GM12878 (cell line): ENCODE measurements at regions not wholly inside any gene's neighbourhood (a gene's known extent, or its start where the extent isn't known, plus 50 kb on each side); places are given as distances from the start of the nearest gene placed in this dataset.

Experiments
- ATAC-seq: fragments of 200-7000 bp; cut with Tn5 transposase; 3 replicates; pipeline ENCODE4 v1.9.1; 2020; ENCODE audit warnings: mild to moderate bottlenecking, moderate library complexity
- BruUV-seq: library from RNA; stranded (reverse); fragments of 400-500 nt; replicated peaks from 2 replicates; lab custom pipeline; 2021; lab: Mats Ljungman, UMichigan
- CTCF ChIA-PET: fragments of 300-600 bp; sonication (Branson Sonifier 250); formaldehyde crosslinking; extraction: SDS; loops from one replicate; lab custom pipeline; 2021; ENCODE audit warnings: inconsistent platforms; lab: Yijun Ruan, JAX
- POLR2A ChIA-PET: fragments of 350-600 bp; formaldehyde crosslinking; extraction: SDS; loops from one replicate; lab custom pipeline; 2021; ENCODE audit warnings: inconsistent platforms; lab: Charles Lee
- RAD21 ChIA-PET: fragments of 300-600 bp; sonication (Branson Sonifier 250); formaldehyde crosslinking; loops from one replicate; lab custom pipeline; 2023; ENCODE audit warnings: antibody characterized with exemption; ENCODE audit not compliant: unreplicated experiment; lab: Charles Lee
- SMC1A ChIA-PET: fragments of 300-600 bp; sonication (Branson Sonifier 250); formaldehyde crosslinking; loops from one replicate; lab custom pipeline; 2023; ENCODE audit not compliant: unreplicated experiment, uncharacterized antibody; lab: Charles Lee
- DNase-seq: peaks from one replicate; pipeline ENCODE4 v3.0.0-alpha.2; 2011; ENCODE audit warnings: low read depth, low spot score
- FAIRE-seq: peaks from 3 replicates; lab custom pipeline; 2011; peaks lifted over from hg19 to GRCh38; lab: Jason Lieb, UNC
- H2AFZ ChIP-seq: 2 replicates; pipeline ENCODE4 v1.6.0; 2011; ENCODE audit warnings: low read depth, low read length, control low read depth; ENCODE audit not compliant: control insufficient read depth
- H3K27ac ChIP-seq: 2 replicates; pipeline ENCODE4 v1.5.1; 2011; ENCODE audit warnings: control low read depth; ENCODE audit not compliant: control insufficient read depth, insufficient read depth
- H3K27me3 ChIP-seq, 2 experiments: replicated peaks in 1 of 2; 2 replicates each; pipeline versions ENCODE4 v1.6.0 to v1.6.1; 2011; ENCODE audit warnings: low read length in 1 of 2; ENCODE audit not compliant: control insufficient read depth in 2 of 2, insufficient read depth in 2 of 2
- H3K36me3 ChIP-seq, 2 experiments: 2 replicates each; pipeline ENCODE4 v1.5.1; 2011; ENCODE audit warnings: low read length in 1 of 2; ENCODE audit not compliant: control insufficient read depth in 2 of 2, insufficient read depth in 2 of 2
- H3K4me1 ChIP-seq: 2 replicates; pipeline ENCODE4 v1.6.1; 2011; ENCODE audit warnings: mild to moderate bottlenecking, low read length, moderate library complexity, mixed read lengths; ENCODE audit not compliant: control insufficient read depth, insufficient read depth
- H3K4me2 ChIP-seq: 2 replicates; pipeline ENCODE4 v1.6.0; 2011; ENCODE audit warnings: control low read depth; ENCODE audit not compliant: control insufficient read depth, insufficient read depth
- H3K4me3 ChIP-seq: fragments of 200-600 bp; sonication (generic); 2 replicates; pipeline ENCODE4 v1.5.1; 2016
- H3K79me2 ChIP-seq: 2 replicates; pipeline ENCODE4 v1.6.0; 2011; ENCODE audit warnings: low read length; ENCODE audit not compliant: control insufficient read depth, insufficient read depth
- H3K9ac ChIP-seq: 2 replicates; pipeline ENCODE4 v1.8.0; 2011; ENCODE audit warnings: low read length, control low read depth, mixed read lengths; ENCODE audit not compliant: control insufficient read depth, insufficient read depth
- H3K9me3 ChIP-seq: replicated peaks from 3 replicates; pipeline ENCODE4 v1.5.1; 2011; ENCODE audit warnings: mild to moderate bottlenecking, low read length; ENCODE audit not compliant: control insufficient read depth, insufficient read depth
- H4K20me1 ChIP-seq: 2 replicates; pipeline ENCODE4 v1.6.0; 2011; ENCODE audit not compliant: control insufficient read depth, insufficient read depth
- EGR1 ChIP-seq, 2 experiments: IDR thresholded peaks; 1 replicate in 1 of 2; 2 replicates in 1 of 2; pipeline ENCODE4 v1.6.1; 2011 to 2012; ENCODE audit warnings: low read depth in 2 of 2, low read length in 2 of 2, borderline replicate concordance in 1 of 2, mild to moderate bottlenecking in 1 of 2, moderate library complexity in 1 of 2
- EP300 ChIP-seq, 2 experiments: fragments of 150-350 bp in 1 of 2; IDR thresholded peaks; 2 replicates each; pipeline ENCODE4 v1.6.1; 2011 to 2012; ENCODE audit warnings: low read depth in 2 of 2, low read length in 2 of 2, borderline replicate concordance in 1 of 2, improper control_type of control experiment in 1 of 2, inconsistent platforms in 1 of 2; ENCODE audit not compliant: control insufficient read depth in 1 of 2
- MEF2B ChIP-seq: fragments of 450-650 bp; IDR thresholded peaks from 2 replicates; pipeline ENCODE4 v1.6.1; 2018; ENCODE audit warnings: mild to moderate bottlenecking, moderate library complexity; ENCODE audit not compliant: partially characterized antibody, poor library complexity, severe bottlenecking
- MTA3 ChIP-seq: IDR thresholded peaks from 2 replicates; pipeline ENCODE4 v1.6.1; 2012; ENCODE audit warnings: low read length, inconsistent platforms, borderline replicate concordance
- POU2F2 ChIP-seq: IDR thresholded peaks from 3 replicates; pipeline ENCODE4 v1.6.1; 2011; ENCODE audit warnings: low read depth, mild to moderate bottlenecking, low read length, borderline replicate concordance
- REST ChIP-seq: IDR thresholded peaks from 2 replicates; pipeline ENCODE4 v1.6.1; 2012; ENCODE audit warnings: mild to moderate bottlenecking, low read depth, low read length
- RFX5 ChIP-seq: IDR thresholded peaks from 2 replicates; pipeline ENCODE4 v1.6.1; 2011; ENCODE audit warnings: low read depth, low read length, improper control_type of control experiment
- SUZ12 ChIP-seq: fragments of 200-600 bp; sonication (generic); IDR thresholded peaks from one replicate; pipeline ENCODE4 v1.6.1; 2018; ENCODE audit warnings: antibody characterized with exemption, mild to moderate bottlenecking; ENCODE audit not compliant: unreplicated experiment
- ZSCAN29 ChIP-seq: fragments of 450-650 bp; IDR thresholded peaks from 2 replicates; pipeline ENCODE4 v1.6.1; 2017; ENCODE audit warnings: mild to moderate bottlenecking, moderate library complexity
- ZZZ3 ChIP-seq: IDR thresholded peaks from 2 replicates; pipeline ENCODE4 v1.6.1; 2011; ENCODE audit warnings: low read depth; ENCODE audit not compliant: control insufficient read depth, insufficient read length
- WGBS: methylation state at CpG from one replicate; pipeline ENCODE4 v1.1.6; 2016; ENCODE audit warnings: low lambda C conversion rate; ENCODE audit not compliant: insufficient replicate concordance, insufficient coverage; ENCODE audit errors: missing lambda C conversion rate; 5-methylcytosine and 5-hydroxymethylcytosine counted together
- in situ Hi-C: fragments of 300-500 bp; cut with MboI; formaldehyde crosslinking; loops from 9 replicates; pipeline ENCODE4 v1.14.3; 2018; ENCODE audit warnings: mixed read lengths
- intact Hi-C: fragments of 100-400 bp; cut with micrococcal nuclease; formaldehyde crosslinking; loops from one replicate; pipeline ENCODE4 v1.14.2; 2022; ENCODE audit not compliant: unreplicated experiment
- TF ChIP-seq, protein P1 (sequence below): fragments of 450-650 bp; formaldehyde crosslinking; IDR thresholded peaks from 2 replicates; pipeline ENCODE4 v1.4.0; 2020; ENCODE audit warnings: mild to moderate bottlenecking, moderate library complexity
- TF ChIP-seq, protein P2 (sequence below): fragments of 150-350 bp; IDR thresholded peaks from 2 replicates; pipeline ENCODE4 v1.6.1; 2014; ENCODE audit warnings: mild to moderate bottlenecking, low read depth, low read length

DNA sequence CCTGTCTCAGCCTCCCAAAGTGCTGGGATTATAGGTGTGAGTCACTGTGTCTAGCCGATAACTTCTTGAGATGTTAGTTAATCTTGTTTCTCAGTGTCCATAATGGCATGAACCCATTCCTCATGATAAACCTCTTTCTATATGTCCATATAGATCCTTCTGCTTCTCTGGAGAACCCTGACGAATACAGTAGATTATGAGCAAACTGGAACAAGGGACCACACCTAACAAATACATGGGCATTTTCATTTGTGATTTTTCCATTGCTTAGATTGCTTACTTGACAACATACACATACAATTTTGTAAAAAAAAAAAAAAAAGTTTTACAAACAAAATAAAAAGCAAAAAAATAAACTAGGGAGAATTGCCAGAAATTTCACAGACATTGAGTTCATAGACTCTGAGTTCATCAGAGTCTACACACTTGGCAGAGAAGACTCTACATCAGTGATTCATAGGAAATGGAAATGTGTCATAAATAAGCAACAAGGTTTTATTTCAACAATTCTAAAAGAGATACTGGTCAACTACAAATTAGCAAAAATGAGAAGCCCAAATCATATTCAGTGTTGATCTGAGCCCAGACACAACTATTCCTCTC is 96.7 kb downstream of the GALR1 start:
- DNase-seq (no peak), ATAC-seq (no peak), FAIRE-seq (no peak)
- no peaks in the 10 kb centered on the region for H3K36me3 ChIP-seq
- H3K4me2 ChIP-seq: no peak overlapping the region
- H3K9ac ChIP-seq: no peak overlapping the region
- intact Hi-C loops: no loop called here
- H3K4me3 ChIP-seq: no peak overlapping the region
- no peaks in the 10 kb centered on the region for H4K20me1 ChIP-seq
- no peaks in the 10 kb centered on the region for H3K79me2 ChIP-seq
- H3K4me1 ChIP-seq: no peaks in the 10 kb centered on the region
- ChIA-PET POLR2A (no interaction called here), SMC1A (no interaction called here), RAD21 (no interaction called here), CTCF (no interaction called here)
- H3K27me3 ChIP-seq: no peaks in the 10 kb centered on the region
- BruUV-seq: no TSS peak
- H3K27ac ChIP-seq: no peak overlapping the region
- WGBS: 42% methylated on average over 2 of the region's 2 CpGs
- in situ Hi-C loops: no loop called here
- H3K9me3 ChIP-seq: no peaks in the 10 kb centered on the region
- no peak overlapping the region for H2AFZ ChIP-seq
- no peak for TF ChIP-seq MEF2B
- TF ChIP-seq ZZZ3: no peak
- no peak for TF ChIP-seq REST
- no peak for TF ChIP-seq SUZ12
- no peak for TF ChIP-seq ZSCAN29
- TF ChIP-seq MTA3: no peak
- TF ChIP-seq EP300 (IDR thresholded peaks at IDR 0.05; ENCODE audit: borderline replicate concordance in 1 of 2, control insufficient read depth in 1 of 2, low read depth in 2 of 2, low read length in 2 of 2): no peak
- TF ChIP-seq POU2F2: no peak
- TF ChIP-seq, protein P1, sequence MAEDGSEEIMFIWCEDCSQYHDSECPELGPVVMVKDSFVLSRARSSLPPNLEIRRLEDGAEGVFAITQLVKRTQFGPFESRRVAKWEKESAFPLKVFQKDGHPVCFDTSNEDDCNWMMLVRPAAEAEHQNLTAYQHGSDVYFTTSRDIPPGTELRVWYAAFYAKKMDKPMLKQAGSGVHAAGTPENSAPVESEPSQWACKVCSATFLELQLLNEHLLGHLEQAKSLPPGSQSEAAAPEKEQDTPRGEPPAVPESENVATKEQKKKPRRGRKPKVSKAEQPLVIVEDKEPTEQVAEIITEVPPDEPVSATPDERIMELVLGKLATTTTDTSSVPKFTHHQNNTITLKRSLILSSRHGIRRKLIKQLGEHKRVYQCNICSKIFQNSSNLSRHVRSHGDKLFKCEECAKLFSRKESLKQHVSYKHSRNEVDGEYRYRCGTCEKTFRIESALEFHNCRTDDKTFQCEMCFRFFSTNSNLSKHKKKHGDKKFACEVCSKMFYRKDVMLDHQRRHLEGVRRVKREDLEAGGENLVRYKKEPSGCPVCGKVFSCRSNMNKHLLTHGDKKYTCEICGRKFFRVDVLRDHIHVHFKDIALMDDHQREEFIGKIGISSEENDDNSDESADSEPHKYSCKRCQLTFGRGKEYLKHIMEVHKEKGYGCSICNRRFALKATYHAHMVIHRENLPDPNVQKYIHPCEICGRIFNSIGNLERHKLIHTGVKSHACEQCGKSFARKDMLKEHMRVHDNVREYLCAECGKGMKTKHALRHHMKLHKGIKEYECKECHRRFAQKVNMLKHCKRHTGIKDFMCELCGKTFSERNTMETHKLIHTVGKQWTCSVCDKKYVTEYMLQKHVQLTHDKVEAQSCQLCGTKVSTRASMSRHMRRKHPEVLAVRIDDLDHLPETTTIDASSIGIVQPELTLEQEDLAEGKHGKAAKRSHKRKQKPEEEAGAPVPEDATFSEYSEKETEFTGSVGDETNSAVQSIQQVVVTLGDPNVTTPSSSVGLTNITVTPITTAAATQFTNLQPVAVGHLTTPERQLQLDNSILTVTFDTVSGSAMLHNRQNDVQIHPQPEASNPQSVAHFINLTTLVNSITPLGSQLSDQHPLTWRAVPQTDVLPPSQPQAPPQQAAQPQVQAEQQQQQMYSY (CRISPR knock-in tag): no peak
- no peak for TF ChIP-seq EGR1 (IDR thresholded peaks at IDR 0.05; ENCODE audit: borderline replicate concordance in 1 of 2, low read depth in 2 of 2, low read length in 2 of 2)
- TF ChIP-seq, protein P2, sequence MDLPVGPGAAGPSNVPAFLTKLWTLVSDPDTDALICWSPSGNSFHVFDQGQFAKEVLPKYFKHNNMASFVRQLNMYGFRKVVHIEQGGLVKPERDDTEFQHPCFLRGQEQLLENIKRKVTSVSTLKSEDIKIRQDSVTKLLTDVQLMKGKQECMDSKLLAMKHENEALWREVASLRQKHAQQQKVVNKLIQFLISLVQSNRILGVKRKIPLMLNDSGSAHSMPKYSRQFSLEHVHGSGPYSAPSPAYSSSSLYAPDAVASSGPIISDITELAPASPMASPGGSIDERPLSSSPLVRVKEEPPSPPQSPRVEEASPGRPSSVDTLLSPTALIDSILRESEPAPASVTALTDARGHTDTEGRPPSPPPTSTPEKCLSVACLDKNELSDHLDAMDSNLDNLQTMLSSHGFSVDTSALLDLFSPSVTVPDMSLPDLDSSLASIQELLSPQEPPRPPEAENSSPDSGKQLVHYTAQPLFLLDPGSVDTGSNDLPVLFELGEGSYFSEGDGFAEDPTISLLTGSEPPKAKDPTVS: no peak
- no peak for TF ChIP-seq RFX5
